HG03575 (cell line): ENCODE measurements at regions not wholly inside any gene's neighbourhood (a gene's known extent, or its start where the extent isn't known, plus 50 kb on each side); places are given as distances from the start of the nearest gene placed in this dataset.

Experiments
- ATAC-seq: cut with Tn5 transposase; IDR thresholded peaks from one replicate; pipeline ENCODE4 v1.9.1; 2021; ENCODE audit not compliant: unreplicated experiment, insufficient number of reproducible peaks, low FRiP score; ENCODE audit errors: extremely low read depth

DNA sequence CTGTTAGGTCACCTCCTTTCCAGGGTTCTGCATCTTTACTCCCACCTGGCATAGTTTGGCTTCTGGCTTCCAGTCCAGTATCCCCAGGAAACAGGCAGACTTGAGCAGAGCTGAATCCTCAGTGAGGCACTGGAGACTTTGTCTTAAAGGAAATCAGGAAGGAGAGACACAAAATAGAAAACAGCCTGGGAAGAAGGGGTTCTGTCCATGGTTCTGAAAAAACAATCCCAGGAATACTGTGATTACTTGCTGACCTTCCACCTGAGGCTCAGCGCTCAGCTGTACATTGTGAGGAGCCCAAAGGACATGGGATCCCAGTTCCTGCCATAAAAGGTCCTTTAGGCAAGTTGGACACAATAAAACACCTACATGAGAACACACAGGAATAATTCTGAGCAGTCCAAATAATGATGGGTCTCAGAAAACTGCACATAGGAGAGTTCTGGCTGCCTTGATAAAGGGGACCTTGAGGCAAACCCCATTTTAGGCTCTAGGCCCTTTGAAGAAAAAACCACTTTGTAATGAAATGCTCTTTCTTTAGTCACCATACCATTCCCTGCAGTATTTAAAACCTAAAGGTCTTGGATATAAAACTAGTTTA is 81.4 kb upstream of the CRHR1 start:
- no peak for ATAC-seq

DNA sequence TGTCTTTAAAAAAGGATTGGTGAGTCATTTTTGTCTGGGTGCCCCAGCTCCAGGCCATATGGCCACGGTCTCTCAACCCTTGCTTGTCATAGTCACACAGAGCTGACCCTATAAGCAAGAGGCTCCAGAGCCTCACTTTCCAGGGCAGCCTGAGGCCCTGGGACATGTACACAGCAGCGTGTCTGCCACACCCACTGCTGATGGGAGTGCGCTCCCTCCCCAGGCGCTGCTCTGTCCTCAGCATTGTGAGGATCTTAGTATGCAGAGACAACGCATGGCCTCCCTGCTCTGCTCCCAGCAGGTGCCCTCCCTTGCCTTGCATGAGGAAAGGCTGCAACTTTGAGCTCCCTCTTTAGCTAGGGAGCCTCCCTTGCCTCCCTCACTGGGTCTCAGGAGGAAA is 80.8 kb upstream of the CRHR1 start:
- no peak for ATAC-seq

DNA sequence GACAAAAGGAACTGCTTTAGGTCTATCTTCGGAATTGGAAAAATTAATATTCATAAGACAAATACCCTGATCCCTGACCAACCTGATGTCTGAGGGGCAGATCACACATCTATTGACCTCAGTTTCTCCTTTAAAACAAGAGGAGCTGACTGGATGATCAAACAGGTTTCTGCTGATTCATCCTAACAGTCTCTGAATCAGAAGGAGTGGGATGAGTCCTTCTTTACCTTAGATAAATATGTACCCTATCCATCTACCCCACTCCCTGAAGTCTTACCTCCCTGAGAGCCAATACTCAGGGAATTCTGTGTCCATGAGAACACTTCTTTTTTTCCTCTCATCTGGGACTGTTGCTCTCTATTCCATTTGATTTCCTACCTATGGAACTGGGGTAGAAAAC is 80.3 kb upstream of the CRHR1 start:
- no peak for ATAC-seq

DNA sequence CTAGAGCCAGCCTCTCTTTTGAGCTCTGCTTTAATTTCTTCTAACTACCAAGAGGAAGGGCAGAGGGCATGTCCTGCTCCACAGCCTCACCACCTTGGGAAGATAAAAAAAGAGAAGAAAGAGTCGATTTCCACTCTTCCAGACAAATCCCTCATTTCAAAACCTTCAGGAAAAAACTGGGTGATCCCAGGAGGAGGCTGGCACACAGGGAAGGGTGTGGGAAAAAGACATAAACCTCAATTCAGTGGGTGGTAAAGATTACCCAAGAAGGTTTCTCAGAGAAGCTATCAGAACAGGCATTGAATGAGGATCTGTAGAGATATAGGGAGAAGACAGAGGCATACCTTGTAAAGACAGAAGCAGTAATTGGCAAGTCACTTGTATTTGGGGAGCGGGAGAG is 79.9 kb upstream of the CRHR1 start:
- no peak for ATAC-seq

DNA sequence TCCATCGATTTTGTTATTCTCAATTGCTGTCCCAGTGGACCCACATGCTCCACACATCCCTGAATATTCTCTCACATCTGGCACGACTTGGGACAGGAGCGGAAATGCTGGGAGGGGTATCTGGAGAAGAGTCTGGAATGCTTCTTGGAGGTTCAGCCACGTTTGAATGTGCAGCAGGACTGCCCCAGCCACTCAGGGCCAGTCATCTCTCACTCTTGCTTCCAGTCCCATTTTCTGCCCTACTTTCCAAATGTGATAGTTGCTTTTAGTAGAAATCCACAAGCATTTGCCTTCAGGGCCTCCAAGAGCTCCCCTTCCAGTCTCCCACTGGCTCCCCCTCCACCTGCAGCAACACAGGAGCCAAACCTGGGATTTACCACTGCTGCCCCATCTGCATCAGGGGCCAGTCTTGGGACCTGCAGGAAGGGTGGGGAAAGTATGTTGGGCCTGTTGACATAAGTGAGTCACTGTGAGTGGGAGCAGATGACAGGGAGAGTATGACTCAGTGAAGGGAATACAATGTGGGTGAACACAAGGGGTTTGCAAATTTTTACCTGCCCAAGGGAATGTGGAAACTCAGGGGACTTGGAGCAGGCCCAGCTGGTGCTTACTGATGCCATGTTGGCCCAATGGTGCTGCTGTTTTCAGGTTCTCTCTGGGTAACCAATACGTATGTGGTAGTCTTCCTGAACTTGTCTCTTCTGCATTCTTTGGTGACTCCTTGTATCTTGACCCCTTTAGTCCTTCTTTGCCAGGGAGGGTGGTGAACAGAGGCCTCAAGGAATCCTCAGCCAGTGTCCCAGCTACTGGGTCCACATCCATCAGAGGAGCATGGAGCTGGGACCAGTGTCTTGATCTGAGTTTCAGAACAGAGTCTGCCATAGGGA is 78.8 kb upstream of the CRHR1 start:
- no peak for ATAC-seq

DNA sequence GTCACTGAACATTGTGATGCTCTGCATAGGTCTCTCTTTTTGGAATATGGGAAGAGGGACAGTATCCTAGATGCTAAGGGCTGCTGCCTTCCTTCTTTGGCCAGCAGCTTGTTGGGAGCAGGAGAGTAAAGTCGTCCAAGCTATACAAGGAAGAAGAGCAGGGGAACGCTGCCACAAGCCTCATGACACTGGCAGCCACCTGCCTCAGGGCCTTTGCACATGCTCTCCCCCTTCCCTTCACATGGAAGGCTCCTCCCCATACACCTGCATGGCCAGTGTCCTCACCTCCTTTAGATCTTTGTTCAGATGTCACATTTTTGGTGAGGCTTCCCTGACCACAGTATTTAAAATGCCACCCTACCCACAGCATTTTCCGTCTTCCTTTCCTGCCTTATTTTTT is 78.1 kb upstream of the CRHR1 start:
- no peak for ATAC-seq

DNA sequence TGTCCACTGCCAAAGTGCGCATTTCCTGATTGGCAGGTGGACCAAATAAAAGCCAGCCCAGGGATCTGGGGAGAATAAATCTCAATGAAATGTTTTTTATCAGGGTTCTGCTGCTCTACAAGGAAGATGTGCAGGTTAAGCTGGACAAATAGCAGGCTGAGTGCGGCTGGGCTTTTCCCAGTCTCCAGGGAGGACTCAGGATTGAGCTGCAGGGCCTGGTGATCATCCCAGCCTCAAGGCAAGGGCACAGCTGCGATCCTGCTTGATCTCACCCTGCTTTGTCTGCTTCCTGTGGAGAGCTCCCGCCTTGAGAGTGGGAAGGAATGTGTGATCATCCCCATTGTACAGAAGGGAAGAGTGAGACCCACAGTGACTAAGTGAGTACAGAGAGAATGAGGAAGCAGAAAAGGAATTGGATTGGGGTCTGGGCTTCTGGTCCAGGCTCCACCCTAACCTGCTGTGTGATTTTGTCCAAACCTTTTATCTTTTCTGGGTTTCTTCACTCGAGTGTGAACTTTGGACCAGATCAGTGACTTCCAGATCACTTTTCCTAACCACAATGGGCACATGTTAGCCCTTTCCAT is 75.3 kb upstream of the CRHR1 start:
- ATAC-seq: no peak

DNA sequence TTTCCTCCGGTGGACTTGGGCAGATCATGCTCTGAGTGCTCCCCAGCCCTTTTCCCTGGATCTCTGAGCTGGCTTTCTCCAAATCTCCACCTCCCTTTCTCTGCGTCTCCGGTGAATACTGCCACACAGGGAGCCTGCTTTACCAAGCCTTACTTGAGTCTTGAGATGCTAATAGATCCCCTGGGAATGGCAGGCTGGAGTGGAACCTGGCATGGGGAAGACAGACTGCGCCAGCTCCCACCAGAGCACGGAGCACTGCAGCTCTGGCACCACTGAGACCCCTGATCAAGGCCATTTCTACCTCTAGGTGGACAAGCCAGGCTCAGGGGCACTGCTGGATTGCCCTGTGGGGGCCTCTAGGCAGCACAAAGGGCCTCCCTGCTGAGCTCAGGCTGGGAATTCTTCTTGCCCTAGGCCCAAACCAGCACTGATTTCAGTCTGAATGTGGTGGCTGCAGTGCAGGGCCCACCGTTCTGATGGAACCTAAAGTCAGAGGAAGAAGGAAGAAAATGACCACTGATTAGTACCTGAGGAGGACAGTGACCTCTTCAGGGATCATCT is 74.3 kb upstream of the CRHR1 start:
- ATAC-seq: no peak

DNA sequence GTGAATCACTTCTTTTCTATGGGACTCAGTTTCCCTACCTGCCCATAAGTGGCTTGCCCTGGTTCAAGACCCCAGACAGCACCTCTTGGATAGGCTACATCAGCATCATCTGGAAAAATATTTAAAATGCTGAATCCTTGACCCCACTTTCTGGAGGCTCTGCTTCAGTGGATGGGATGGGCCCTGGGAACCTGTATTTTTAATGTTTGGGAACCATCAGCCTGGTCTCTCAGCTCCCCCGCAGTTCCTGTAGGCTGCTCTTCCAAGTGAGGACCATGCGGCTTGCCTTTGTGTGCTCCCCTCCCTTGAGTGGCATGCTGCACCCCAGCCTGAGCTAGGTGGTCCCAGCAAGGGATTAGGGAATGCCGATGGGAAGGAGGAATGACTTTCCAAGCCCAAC is 68.3 kb upstream of the CRHR1 start:
- no peak for ATAC-seq

DNA sequence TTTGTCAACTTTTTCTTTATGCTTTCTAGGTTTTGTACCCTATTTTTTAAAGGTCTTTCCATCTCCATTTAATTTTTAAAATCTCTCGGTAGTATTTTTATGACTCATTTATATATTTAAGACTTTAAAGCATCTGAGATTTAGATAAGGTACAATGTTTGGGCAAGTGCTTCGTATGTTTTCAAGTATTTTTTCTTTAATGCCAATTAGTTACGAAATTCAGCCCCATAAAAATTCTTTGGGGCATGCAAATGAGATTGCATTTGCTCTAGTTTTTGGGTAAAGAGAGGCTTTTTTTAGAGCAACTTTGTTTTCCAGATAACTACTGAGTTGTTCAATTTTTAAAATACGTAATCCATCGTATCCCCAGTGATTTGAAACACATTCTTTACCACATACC is 65.3 kb upstream of the CRHR1 start:
- no peak for ATAC-seq

DNA sequence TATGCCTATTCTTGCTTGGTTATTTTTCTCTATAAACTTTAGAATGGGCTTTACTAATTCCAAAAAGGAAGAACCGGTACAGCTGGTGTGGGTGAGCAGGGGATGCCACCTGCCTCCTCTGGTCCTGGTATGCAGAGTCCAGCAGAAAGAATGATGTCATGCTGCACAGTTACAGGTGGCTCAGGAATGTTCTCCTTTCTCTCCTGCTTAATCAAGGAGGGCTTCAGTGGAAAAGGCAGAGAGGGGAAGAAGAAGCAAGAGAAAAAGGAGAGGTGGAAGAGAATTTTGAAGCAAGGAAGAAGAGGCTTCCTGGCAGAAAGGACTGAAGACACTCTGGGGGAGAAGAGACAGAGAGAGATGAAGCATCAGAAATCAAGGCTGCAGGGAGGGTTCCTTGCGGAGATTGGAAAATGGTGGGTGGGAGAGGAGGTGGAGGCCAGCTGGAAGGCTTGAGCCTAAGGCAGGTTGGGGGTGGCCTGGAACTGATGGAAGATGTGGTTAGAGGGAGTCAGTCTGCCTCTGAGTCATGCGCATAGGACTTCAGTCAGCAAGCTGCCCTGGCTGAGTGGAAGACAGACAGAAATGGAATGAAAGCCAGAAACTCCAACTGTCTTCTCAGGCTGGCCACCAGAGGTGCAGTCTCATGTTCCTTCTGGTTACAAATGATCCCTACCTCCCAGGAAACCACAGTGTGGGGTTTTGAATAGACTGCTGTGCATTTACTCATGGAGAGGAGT is 64.6 kb upstream of the CRHR1 start:
- ATAC-seq: no peak

DNA sequence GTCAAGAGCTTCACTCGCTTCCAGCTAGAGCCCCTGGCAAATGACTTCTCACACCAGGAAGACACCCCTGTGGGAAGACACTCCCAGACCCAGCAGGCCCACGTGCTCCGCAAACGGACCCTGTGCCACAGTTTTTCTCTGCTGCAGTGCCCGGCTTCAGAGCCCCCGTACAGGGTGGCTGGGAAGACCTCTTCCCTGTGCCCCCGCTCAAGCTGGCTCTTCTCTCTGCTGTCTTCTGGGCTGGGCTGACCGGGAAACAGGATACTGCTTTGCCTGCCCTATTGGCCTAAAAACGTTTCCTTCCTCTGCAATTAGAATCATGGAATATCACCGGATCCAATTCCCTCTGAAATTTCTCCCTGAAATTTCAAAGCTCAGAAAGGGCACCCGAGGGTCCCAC is 63.7 kb upstream of the CRHR1 start:
- no peak for ATAC-seq

DNA sequence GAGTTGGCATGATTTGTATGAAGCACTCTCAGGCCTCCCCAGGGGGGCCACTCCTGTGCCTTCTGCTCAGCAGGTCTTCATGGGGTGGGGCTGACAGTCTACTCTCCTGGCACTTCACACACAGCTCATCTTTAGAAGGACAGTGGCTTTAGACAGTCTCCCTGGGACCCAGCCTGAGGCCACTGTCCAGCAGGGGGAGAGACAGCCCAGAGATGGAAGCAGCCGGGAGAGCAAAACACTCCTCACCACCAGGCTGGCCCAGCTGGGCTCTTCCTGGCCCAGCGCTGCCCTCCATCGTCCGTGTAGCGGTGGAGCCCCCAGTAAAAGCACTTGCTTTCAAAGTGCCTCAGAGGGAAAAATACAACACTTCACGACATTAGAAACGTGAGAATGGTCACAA is 62.0 kb upstream of the CRHR1 start:
- no peak for ATAC-seq

DNA sequence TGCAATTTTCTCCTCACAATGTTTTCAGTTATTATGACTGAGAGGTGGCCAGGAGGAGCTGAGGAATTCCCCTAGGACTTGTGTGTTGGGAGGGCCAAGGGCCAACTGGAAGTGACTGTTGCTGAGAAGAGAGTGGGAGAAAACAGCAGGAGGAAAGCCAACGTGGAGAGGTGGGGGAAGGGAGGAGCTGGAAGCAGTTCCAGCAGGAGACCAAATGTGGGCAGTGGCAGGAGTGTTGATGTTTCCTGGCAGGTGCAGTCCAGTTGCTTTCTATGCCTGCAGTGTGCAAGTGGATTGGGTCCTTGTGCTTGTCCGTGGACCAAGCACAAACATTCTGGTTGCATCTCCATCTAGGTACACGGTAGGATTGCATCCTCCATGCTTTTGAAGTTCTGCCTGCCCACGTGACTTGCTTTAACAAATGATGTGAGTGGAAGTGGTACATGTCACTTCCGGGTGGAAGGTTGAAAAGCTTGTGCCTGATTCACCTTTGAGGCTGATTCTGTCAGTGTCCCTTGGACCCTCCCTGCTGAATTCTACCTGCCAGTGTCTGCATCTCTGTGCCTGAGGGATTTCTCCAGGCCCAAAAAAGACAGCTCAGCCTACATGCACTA is 54.7 kb upstream of the CRHR1 start:
- no peak for ATAC-seq

DNA sequence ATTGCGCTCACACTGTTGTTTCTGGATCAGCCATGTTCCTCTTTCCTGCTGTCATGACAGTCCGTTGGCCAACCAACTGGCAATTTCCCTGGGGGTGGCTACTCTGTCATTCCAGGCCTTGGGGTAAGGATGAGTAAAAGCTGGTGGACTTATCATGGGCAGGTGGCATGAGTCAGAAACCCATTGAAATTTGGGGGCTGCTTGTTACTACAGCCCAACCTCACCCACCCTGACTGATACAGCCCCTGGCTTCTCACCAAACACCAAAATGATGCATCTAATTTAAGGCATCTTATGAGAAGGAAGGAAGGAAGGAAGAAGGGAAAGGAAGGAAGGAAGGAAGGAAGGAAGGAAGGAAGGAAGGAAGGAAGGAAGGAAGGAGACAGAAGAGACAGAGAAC is 53.9 kb upstream of the CRHR1 start:
- ATAC-seq: no peak

DNA sequence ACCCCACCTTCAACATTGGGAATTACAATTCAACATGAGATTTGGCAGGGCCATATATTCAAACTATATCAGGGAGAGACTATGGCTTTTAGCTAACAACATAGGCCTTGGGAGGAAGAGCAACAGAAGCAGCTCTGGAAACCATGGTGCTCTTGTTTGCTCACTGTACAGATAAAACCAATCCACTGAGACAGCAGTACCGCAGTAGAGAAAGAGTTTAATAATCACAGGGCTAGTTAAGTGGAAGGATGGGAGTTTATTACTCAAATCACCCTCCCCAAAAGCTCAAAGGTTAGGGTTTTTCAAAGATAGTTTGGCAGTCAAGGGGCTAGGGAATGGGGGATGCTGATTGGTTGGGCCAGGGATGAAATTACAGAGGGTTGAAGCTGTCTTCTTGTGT is 52.7 kb upstream of the CRHR1 start:
- ATAC-seq: no peak

DNA sequence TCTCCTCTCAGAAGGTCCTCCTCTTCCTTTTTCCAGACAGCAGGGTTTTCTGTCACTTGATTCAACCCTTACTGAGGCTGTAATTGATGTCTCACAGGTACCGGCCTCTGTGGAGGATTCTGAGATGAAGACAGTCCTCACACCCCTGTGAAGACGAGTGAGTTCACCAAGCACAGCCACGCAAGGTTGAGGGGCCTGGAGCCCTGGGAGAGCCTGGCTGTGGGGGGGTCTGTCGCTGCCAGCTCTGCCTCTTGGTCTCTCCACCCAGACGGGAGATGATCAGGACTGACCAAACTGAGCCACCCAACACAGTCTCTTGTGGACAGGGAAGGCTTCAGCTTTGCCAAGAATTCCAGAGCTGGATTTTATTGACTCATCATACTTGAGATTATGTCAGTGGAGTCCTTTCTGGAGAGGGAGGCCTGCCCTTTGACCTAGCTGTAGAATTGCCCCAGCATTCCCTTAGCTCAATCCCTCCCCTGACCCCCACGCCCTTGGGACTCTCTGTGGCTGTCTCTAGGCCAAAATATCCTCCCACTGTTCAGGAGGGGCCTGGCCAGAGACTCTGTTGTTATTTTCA is 51.1 kb upstream of the CRHR1 start:
- no peak for ATAC-seq

DNA sequence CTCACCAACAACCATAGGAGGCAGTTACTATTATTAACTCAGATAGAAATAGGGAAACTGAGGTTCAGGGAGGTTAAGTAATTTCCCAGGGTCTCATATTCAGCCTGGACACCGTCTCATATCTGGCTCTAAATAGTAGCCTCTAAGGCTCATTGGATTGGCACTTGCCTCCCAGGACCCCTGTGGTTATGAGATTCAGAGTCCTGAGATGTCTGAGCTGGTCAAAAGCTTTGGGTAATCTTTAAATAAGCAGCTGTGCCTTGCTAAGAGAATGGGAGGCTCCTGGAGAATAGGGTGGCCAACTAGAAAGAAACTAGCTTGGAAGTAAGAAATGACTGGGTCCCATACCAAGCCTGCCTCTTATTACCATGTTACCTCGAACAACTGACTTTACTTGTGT is 50.3 kb upstream of the CRHR1 start:
- no peak for ATAC-seq
